ENCODE measurements at regions not wholly inside any gene's neighbourhood (a gene's known extent, or its start where the extent isn't known, plus 50 kb on each side); places are given as distances from the start of the nearest gene placed in this dataset.

DNA sequence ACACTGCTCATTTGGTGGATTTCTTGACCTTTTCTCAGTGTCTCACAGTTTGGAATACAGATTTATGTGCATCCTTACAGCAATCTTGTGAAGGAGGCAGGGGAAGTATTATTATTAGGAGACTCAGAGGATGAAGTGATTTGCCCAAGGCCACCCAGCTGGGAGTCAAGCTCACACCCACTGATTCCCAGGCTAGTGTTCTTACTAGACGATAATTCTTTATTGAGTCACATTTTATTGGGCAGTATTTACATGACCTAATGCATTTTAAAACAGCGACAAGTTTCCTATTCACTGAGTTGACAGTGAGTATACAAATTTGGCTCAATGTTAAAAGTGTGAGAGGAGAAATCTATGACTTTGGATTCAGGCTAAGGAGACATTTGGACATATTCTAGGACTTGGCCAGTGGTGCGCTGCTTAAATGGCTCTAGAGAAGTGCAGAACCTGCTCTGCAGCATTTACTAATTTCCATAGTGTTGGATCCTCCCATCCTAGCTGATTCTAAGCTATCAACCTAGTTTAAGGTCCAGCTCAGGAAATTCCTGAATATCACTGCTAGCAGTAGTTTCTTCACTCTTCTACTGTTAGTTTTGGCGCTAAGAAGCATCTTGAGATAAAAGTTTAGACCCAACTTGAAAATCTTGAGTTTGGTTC is 199.3 kb downstream of the MTX2 start:
- DNase-seq, result no peak

GRCh38 chr2:176470713-176471112 is 201.5 kb downstream of the MTX2 start:
- DNase-seq, result no peak

DNA sequence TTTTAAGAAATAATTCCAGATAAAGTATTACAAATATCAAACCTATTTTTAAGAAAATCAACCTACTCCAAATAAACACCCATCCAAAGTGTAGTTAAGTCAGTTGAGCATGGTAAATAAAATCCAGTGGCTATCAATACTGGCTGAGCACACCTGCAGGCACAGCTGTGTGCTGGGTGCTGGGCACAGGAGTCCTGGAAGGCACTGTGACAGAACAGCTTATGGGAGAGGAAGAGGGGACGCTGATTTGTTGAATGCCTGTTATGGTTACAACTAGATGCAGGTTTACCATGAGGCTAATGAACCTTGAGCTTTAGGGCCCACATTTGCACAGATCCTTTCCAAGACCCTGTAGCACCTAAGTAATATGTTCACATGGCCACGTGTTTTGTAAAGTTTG is 202.7 kb downstream of the MTX2 start:
- no peak for DNase-seq

DNA sequence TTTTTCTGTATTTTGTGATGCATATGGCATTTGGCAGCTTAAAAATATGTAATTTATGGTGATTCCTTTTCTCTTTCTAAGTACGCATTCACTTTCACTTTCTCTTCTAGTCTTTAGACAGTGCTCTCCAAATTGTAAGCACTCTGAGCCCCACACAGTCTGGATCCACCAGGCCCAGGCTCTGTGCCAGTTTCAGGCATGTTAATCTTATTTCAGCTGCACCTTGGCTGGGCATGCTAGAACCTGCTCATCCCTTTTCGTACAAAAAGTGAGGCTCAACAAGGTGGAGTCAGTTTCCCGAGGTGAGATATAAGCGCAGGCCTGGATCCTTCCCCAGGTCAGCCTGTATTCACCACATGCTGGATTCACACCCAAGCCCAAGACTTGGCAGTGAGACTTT is 203.9 kb downstream of the MTX2 start:
- no peak for DNase-seq

DNA sequence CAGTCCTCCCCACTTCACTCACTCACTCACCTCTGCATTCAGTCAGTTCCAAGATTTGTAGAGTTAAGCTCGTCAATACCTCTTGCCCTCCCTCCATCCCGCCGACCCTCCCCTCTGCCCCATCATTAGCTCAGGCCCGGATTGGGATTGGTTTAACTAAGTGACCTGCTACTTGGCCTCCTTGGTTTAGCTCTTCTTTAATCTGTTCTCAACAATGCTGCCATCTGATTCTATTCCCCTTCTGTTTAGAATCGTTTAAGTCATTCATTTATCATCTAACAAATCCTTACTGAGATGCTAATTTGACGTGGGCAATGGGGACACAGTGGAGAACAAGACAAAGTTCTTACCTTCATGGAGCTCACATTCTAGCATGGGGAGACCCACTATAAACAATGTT is 204.6 kb downstream of the MTX2 start:
- DNase-seq, result no peak

- no peak for DNase-seq
Observed at GRCh38 chr2:176477336-176477735, 208.1 kb downstream of the MTX2 start.

- DNase-seq, result no peak
Observed at GRCh38 chr2:176479961-176480360, 210.7 kb downstream of the MTX2 start.

- no peak for DNase-seq
Observed at GRCh38 chr2:176482107-176482506, 212.9 kb downstream of the MTX2 start.

GRCh38 chr2:176483476-176483875 is 214.2 kb downstream of the MTX2 start:
- DNase-seq, result no peak

- DNase-seq, result no peak
Observed at GRCh38 chr2:176483901-176484568, 214.8 kb downstream of the MTX2 start.

GRCh38 chr2:176484838-176485237 is 215.6 kb downstream of the MTX2 start:
- DNase-seq, result no peak

- DNase-seq, result no peak
Observed at GRCh38 chr2:176488431-176488830, 219.2 kb downstream of the MTX2 start.

- no peak for DNase-seq
Observed at GRCh38 chr2:176490061-176490861, 221.0 kb downstream of the MTX2 start.

DNA sequence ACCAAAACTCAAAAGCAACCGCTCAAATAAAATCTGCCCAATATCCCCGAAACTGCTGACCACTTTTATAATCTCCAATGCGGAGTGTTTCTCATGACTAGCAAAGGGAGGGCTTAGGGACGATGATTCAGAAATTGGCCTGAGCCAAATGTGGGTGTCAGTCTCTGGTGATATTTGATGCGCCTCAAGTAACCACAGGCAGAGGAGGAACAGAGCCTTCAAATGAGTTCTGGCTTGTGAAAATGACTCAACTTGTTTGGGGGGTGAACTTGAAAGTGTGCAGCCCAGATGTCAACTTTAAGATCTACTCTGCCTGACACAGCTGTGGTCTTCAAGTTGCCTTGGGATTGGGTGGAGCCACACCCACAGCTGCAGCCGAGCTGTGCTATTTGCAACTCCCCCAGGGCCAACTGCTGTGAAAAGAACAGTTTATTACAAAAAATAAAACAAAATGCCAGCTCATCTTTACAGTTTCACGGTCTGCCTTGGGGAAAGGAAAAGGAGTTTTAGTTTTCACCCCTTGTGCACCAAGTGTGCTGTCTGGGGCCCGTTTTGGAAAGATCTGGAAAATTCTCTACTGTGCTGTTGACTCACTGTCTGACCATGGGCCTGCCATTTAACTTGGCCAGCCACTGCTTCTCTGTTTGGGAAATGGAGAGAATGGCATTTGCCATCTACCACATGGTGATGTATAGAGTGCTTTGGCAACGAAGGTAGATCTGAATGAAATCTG is 222.1 kb downstream of the MTX2 start:
- no peak for DNase-seq

- no peak for DNase-seq
Observed at GRCh38 chr2:176492583-176492982, 223.3 kb downstream of the MTX2 start.

DNA sequence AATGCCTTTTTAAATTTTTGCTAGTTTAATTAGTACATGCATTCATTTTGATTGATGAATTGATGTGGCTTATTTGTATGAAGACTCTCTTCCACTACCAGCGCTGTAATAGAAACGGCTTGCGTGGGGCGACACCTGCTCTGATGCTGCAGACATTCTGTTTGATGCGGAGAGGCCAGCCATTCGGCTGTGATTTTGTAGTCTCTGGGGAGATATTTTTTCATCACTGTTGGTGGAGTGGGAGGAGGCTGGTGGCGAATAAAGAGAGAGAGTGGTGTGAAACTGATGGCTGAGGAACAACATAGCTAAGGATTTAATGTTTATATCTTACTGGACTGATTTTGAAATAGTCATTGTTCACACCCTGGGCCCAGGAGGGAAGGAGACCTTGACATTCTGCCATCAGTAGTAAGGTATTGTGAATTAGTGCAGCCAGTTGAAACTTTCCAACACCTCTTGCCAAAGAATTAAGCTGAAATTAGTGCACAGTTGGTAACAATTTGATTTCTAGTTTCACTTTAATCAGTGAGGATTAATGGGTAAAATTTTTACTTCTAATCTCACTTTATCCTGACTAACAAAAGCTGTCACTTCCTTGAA is 224.1 kb downstream of the MTX2 start:
- no peak for DNase-seq

- no peak for DNase-seq
Observed at GRCh38 chr2:176493909-176494308, 224.7 kb downstream of the MTX2 start.

GRCh38 chr2:176494949-176495353 is 225.7 kb downstream of the MTX2 start:
- no peak for DNase-seq

- no peak for DNase-seq
Observed at GRCh38 chr2:176495826-176496225, 226.6 kb downstream of the MTX2 start.

- DNase-seq, result no peak
Observed at GRCh38 chr2:176496761-176497160, 227.5 kb downstream of the MTX2 start.

GRCh38 chr2:176500901-176501300 is 231.7 kb downstream of the MTX2 start:
- no peak for DNase-seq

DNA sequence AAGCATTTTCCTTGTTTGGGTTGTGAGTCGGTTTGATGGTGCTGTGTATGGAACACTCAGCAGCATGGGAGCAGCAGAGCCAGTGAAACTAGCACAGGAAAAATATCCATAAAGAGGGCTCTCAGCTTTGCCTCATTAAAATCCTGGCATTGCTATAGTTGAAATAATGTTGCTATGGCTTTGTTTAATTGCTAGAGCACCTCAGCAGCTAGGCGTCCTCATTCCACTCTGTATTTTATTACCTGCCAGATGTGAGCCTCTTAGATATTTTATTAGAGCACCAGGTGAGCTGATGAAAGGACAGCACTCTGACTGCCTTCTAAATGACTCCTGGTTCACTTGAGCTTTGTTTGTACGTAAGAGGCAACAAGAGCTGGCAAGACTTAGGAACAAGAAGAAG is 232.4 kb downstream of the MTX2 start:
- DNase-seq, result no peak
